ENCODE measurements at regions not wholly inside any gene's neighbourhood (a gene's known extent, or its start where the extent isn't known, plus 50 kb on each side); places are given as distances from the start of the nearest gene placed in this dataset.

DNA sequence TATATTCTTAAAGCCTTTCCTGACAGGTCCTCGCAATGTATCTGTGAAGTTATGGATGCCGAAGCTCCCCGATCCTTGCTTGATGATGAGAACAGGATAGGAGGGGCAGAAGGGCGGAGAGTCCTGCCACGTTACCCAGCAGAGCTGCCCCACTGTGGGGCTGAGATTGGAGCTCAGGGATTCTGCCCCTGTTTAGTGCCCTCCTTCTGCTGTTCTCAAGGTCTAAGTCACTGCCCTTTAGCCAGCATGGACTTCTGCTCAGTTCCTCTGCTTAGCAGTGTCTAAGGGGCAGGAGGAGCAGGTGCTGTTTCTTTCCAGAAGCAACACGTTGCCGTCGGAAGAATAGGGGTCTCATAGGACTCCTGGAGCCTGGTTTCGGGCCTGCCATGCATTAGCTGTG is 164.2 kb upstream of the B3GAT1 start:
- TF ChIP-seq, protein P1, sequence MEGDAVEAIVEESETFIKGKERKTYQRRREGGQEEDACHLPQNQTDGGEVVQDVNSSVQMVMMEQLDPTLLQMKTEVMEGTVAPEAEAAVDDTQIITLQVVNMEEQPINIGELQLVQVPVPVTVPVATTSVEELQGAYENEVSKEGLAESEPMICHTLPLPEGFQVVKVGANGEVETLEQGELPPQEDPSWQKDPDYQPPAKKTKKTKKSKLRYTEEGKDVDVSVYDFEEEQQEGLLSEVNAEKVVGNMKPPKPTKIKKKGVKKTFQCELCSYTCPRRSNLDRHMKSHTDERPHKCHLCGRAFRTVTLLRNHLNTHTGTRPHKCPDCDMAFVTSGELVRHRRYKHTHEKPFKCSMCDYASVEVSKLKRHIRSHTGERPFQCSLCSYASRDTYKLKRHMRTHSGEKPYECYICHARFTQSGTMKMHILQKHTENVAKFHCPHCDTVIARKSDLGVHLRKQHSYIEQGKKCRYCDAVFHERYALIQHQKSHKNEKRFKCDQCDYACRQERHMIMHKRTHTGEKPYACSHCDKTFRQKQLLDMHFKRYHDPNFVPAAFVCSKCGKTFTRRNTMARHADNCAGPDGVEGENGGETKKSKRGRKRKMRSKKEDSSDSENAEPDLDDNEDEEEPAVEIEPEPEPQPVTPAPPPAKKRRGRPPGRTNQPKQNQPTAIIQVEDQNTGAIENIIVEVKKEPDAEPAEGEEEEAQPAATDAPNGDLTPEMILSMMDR (IDR thresholded peaks at IDR 0.05): no peak
- no peak for TF ChIP-seq POLR2A (IDR thresholded peaks at IDR 0.05)

Measured in lower leg skin (tissue), 3 donors.